ENCODE measurements at regions not wholly inside any gene's neighbourhood (a gene's known extent, or its start where the extent isn't known, plus 50 kb on each side); places are given as distances from the start of the nearest gene placed in this dataset.

- no peak for DNase-seq
Observed at GRCh38 chr4:13036841-13037240, 447.3 kb downstream of the RAB28 start.

DNA sequence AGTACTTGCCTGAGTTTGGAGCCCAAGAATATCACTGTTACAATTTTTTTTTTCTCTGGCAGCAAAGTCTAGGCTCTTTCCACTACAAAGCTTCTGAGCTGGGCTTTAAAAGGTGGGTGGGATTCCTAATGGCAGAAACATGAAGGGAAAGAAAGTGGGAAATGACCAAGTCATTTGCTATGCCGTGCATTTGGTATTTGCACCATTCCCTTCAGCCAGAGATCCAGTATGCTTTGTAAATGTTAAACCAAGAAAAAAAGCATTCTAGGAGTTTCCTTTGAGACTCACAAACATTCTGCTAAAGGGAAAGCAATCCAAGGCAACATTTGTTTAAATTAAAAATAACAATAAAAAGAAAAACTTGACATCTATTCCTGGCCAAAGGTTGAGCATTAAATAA, 451.2 kb downstream of the RAB28 start:
- DNase-seq, result no peak

DNA sequence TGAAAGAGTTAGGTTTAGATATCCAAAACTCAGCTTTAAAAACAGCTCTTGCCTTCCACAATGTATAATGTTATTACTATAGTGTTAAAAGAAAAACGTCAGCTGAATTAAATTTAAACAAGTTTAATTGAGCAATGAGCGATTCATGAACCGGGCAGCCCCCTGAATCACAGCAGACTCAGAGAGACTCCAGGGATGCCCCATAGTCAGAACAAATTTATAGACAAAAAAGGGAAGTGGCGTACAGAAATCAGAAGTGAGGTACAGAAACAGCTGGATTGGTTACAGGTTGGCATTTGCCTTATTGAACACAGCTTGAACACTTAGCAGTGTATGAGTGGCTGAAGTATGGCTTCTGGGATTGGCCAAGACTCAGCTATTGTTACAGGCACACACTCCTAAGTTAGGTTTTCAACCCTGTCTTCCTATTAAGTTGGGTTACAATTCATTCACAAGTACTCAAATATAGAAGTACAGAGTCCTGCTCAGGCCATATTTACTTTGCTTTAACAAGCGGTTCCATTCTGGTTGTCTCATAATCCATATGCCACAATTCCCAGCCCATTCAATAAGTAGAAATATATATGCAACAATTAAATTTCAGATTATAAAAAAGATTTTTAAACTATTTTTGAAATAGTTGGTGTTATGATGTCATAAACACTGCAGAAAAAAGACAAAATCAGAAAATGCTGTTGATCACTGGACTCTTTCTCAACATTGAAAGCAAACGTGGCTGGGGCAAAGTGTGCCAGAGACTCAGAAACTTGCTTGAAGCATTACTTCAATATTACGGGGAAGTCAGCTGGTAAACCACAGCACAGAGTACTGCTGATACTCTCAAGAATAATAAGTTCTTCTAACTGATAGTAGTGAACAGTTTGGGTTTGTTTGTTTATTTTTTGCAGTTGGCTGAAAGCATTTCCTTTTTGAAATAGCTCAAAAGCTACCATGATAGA, 459.7 kb downstream of the RAB28 start:
- DNase-seq, result no peak

GRCh38 chr4:13007802-13008470, 476.2 kb downstream of the RAB28 start:
- no peak for DNase-seq

GRCh38 chr4:12993923-12994322, 490.2 kb downstream of the RAB28 start:
- no peak for DNase-seq

DNA sequence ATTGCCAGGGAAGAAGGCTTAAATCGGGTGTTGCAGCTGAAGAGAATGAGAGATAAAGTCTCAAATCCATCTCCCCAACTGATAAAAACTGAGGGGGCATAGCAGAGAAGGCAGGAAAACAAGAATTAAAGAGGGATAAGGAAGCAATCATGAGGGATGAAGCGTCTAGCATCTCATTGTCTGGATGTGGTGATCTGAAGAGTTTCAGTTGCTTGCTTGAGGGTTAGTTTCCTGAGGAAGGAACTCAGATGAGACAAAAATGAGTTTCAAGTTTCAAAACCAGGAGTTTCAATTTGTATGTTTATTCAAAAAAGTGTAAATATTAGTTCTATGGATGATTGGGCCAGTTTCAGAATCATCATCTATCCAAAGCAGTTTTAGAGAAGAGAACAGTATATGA, 496.9 kb downstream of the RAB28 start:
- no peak for DNase-seq

- DNase-seq, result no peak
Observed at GRCh38 chr4:12979797-12980196, 504.3 kb downstream of the RAB28 start.

DNA sequence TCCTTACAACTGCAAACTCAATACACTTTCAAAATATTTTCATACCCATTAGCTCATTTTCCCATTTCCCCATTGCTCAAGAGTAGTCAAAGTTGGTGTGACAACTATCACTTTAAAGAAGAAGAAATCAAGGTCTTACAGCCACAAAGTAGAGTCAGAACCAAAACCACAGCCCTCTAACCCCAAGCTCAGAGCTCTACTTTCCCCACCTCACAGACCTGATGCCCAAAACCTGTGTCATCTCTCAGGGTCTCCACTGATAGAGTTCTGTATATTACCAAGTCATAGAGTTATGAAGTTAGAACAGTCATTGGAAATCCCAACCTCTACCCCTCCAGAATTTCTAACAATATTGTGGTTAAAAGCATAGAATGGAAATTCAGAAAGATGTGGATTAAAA, 505.8 kb downstream of the RAB28 start:
- DNase-seq, result no peak

- DNase-seq, result no peak
Observed at GRCh38 chr4:12975511-12975910, 508.6 kb downstream of the RAB28 start.

GRCh38 chr4:12973522-12973921, 510.6 kb downstream of the RAB28 start:
- no peak for DNase-seq

DNA sequence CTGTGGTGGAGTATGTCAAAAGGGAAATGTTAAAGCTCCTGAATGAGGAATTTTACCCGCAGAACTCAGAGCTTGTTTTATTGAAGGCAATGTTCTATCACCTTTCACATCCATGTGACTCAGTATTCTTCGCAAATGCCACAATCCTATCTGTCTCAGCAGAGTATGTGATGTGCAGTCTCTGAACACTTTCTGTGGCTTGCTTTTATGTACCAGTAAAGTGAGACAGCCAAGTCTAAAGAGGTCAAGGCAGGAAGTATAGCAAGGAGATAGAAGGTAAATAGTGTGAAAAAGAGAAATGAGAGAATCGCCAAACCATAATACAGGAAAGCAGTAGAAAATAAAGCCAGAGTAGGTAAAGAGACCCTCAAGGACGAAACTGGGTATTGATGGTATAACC, 515.8 kb downstream of the RAB28 start:
- no peak for DNase-seq

DNA sequence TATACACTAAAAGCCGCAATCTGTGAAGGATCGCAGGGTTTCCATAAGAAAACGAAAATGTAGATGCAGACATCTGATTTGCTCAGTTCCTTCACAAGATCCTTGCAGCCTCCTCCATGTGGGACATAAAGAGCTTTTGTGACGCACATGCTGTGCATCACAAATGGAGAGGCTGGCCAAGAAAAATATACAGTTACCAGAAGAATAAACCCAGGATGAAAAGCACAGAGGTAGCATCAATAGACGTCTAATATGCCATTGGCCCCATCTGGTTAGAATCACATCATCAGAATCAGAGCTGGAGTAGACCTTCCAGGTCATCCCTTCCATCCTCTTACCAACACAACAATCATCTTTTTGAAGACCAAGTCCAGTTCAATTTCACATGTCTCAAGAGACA, 517.4 kb downstream of the RAB28 start:
- DNase-seq, result no peak

DNA sequence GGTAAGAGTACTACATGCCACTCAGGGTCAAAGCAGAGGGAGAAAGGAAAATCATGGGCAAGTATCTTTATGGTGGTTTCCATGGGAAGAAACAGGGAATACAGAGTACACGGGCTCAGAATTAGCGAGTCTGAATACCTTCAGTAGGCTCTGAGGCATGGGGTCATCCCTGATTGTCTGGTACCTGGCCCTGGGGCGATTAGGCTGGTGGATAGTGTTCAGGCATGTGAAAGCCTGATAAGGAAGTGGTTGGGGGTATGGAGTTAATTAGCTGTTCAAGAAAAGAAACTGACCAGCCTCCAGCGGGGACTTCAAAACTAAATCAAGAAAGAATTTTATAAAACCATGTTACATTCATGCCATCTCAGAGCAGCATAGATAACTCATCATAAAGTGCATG, 518.8 kb downstream of the RAB28 start:
- DNase-seq, result no peak

GRCh38 chr4:12963912-12964311, 520.2 kb downstream of the RAB28 start:
- DNase-seq, result no peak

GRCh38 chr4:12963291-12963690, 520.8 kb downstream of the RAB28 start:
- no peak for DNase-seq

GRCh38 chr4:12961713-12962112, 522.4 kb downstream of the RAB28 start:
- no peak for DNase-seq

GRCh38 chr4:12958436-12958835, 525.7 kb downstream of the RAB28 start:
- no peak for DNase-seq

- DNase-seq, result no peak
Observed at GRCh38 chr4:12957108-12957507, 527.0 kb downstream of the RAB28 start.

GRCh38 chr4:12956026-12956425, 528.1 kb downstream of the RAB28 start:
- no peak for DNase-seq

DNA sequence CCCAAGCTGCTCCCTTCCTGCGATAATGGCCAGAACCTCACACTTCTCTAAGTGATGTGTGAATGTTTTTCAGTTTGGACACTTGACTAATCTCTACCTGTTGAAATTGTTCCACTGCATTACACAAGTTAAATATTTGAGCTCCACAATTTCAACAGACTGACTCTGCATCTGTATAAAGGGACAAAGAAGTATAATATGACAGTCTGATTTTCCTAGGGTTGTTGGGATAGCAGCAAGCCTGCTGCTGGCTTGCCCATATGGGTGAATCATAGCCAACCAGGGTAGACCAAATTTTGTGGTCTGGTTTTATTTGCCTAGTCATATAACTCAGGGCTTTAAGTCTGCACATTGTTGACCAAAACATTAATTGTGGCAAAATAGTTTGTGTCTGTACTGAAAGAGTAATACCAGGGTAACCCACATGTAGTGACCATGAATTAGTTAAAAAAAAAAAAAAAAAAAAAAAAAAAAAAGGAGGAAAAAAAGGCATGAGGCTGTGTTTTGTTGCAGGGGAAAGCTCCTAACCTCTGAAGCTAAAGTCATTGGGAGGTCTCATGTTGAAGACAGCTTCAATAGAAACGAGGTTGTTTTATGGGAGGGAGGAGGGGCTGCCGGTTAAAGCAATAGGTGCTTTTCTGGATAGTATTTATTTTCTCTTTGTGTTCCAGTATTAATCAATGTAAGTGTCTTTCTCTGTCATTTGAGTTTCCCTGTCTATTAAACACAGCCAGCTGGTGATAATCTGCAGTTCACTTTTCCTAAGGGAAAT, 534.2 kb downstream of the RAB28 start:
- DNase-seq, result no peak

- DNase-seq, result no peak
Observed at GRCh38 chr4:12943069-12943468, 541.1 kb downstream of the RAB28 start.

- DNase-seq, result no peak
Observed at GRCh38 chr4:12933760-12934221, 550.3 kb downstream of the RAB28 start.

DNA sequence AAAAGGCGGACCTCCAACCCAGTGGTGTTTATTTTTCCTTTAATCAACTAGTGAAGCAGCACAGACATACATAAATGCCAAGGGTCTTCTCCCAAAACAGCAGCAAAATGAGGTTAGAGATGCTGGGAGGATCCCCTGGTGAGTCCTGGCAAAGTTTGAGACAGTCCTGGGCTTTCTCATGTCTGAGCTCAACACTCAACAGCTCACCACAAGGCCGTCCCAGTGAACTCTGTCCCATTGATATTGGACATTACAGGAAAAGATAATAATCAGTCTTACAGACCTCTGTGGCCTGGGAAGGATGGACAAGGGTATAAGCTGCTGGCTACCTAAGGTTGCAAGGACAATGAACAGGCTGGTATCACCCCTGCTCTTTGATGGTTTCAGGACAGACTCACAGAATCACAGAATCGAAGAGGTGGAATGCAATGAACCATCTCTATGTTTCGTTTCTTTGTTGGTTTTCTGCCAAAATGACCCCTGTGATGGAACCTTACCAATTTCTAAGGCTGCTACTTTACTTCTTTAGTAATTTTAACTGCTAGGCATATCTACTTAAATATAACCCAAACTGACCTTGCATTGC, 551.8 kb downstream of the RAB28 start:
- no peak for DNase-seq

Measured in NCI-H146 (cell line).